ENCODE measurements at regions not wholly inside any gene's neighbourhood (a gene's known extent, or its start where the extent isn't known, plus 50 kb on each side); places are given as distances from the start of the nearest gene placed in this dataset.
A peak's percentile ranks its signal among the peaks of the same experiment; 100 is the strongest.

DNA sequence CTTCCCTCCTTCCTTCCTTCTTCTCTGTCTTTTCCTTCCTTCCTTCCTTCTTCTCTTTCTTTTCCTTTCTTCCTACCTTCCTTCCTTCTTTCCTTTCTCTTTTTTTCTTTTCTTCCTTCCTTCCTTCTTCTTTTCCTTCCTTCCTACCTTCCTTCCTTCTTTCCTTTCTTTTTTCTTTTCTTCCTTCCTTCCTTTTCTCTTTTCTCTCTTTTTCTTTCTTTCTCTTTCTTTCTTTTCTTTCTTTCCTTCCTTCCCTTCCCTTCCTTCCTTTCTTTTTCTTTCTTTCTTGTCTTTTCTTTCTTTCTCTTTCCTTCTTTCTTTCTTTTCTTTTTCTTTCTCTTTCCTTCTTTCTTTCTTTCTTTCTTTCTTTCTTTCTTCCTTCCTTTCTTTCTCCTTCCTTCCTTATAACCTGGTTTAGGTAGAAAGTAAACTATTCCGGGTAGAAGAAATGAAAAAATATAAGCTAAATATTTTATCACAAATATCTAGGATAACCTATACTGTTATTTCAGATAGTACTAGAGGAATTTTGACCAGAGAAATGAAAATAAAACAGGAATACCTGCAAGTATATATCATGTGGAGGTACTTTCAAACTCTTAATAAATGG, 1741.8 kb upstream of the CDH9 start:
- Mint-ChIP-seq H3K9me3 (no peaks in the 10 kb centered on the region), H3K4me3 (no peak overlapping the region), H3K27ac (no peak overlapping the region), H3K27me3 (ENCODE audit: insufficient read depth, low read depth) (no peaks in the 10 kb centered on the region), H3K36me3 (no peaks in the 10 kb centered on the region), H3K4me1 (no peaks in the 10 kb centered on the region)
- Histone ChIP-seq H3K4me1 (no peaks in the 10 kb centered on the region), H3K4me3 (no peak overlapping the region), H4K20me1 (ENCODE audit: low read depth) (no peaks in the 10 kb centered on the region), H3K9me3 (ENCODE audit: low read depth) (no peaks in the 10 kb centered on the region), H3K36me3 (no peaks in the 10 kb centered on the region), H3K79me2 (ENCODE audit: low read depth) (no peaks in the 10 kb centered on the region), H3K9ac (no peak overlapping the region), H3K27me3 (no peaks in the 10 kb centered on the region), H3K4me2 (no peak overlapping the region), H3K27ac (no peak overlapping the region), H3F3A (ENCODE audit: low read depth) (no peaks in the 10 kb centered on the region), H2AFZ (replicated peaks) (no peak overlapping the region)
- no peak for TF ChIP-seq EZH2 (IDR thresholded peaks at IDR 0.05)
- no peak for TF ChIP-seq EZH2phosphoT487 (IDR thresholded peaks at IDR 0.05)
- TF ChIP-seq CTCF (IDR thresholded peaks at IDR 0.05) = no peak
- DNase-seq (ENCODE audit: low spot score) = no peak

DNA sequence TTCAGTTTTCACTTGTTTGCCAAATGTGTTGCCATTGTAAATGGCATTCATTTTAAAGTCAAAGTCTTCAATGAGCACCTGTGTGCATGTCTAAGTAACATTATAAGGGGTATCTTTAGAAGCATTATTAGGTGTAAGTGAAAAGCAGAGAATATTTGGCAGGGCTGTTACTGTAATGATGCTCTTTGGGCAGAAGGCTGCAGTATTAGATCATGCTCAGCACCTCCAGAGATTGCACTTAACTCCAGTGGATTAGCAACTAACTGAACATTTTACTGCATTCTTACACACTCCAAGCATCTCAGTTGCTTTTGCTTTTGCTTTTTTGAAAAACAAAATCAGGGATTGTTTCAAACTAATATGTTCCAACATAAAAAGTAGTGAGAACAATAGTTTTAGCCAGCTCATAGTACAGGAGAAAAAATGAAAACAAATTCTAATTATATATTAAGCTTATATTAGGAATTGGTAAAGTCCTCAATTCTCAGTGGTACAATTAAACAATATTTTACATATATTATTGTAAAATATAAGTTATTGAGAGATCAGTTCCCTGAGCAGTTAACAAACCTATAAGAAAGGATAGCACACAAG, 1740.9 kb upstream of the CDH9 start:
- H3K4me1 ChIP-seq = no peaks in the 10 kb centered on the region
- H3K4me3 Mint-ChIP-seq = no peak overlapping the region
- no peak overlapping the region for H3K4me2 ChIP-seq
- peak; percentile 26 for DNase-seq (ENCODE audit: low spot score)
- no peaks in the 10 kb centered on the region for H3K27me3 ChIP-seq
- no peaks in the 10 kb centered on the region for H3K36me3 ChIP-seq
- no peaks in the 10 kb centered on the region for H3K9me3 Mint-ChIP-seq
- H3K9me3 ChIP-seq (ENCODE audit: low read depth) = no peaks in the 10 kb centered on the region
- TF ChIP-seq EZH2phosphoT487 (IDR thresholded peaks at IDR 0.05) = no peak
- peak; percentile 46 for TF ChIP-seq CTCF (IDR thresholded peaks at IDR 0.05)
- H3K9ac ChIP-seq = no peak overlapping the region
- H3K4me3 ChIP-seq = no peak overlapping the region
- no peak overlapping the region for H3K27ac Mint-ChIP-seq
- H3K36me3 Mint-ChIP-seq = no peaks in the 10 kb centered on the region
- H3K79me2 ChIP-seq (ENCODE audit: low read depth) = no peaks in the 10 kb centered on the region
- H4K20me1 ChIP-seq (ENCODE audit: low read depth) = no peaks in the 10 kb centered on the region
- no peaks in the 10 kb centered on the region for H3F3A ChIP-seq (ENCODE audit: low read depth)
- no peak overlapping the region for H3K27ac ChIP-seq
- no peaks in the 10 kb centered on the region for H3K27me3 Mint-ChIP-seq (ENCODE audit: insufficient read depth, low read depth)
- no peak overlapping the region for H2AFZ ChIP-seq (replicated peaks)
- H3K4me1 Mint-ChIP-seq = no peaks in the 10 kb centered on the region

- Mint-ChIP-seq H3K4me3 (no peak overlapping the region), H3K9me3 (no peaks in the 10 kb centered on the region), H3K27ac (no peak overlapping the region), H3K4me1 (no peaks in the 10 kb centered on the region), H3K27me3 (ENCODE audit: insufficient read depth, low read depth) (no peaks in the 10 kb centered on the region), H3K36me3 (no peaks in the 10 kb centered on the region)
- no peak for TF ChIP-seq EZH2 (IDR thresholded peaks at IDR 0.05)
- no peak for TF ChIP-seq CTCF (IDR thresholded peaks at IDR 0.05)
- TF ChIP-seq EZH2phosphoT487 (IDR thresholded peaks at IDR 0.05) = no peak
- no peaks in the 10 kb centered on the region for H3K79me2 ChIP-seq (ENCODE audit: low read depth)
- H3K36me3 ChIP-seq = no peaks in the 10 kb centered on the region
- H3K27ac ChIP-seq = no peak overlapping the region
- no peaks in the 10 kb centered on the region for H3K4me1 ChIP-seq
- no peak overlapping the region for H3K9ac ChIP-seq
- H3K9me3 ChIP-seq (ENCODE audit: low read depth) = no peaks in the 10 kb centered on the region
- DNase-seq (ENCODE audit: low spot score) = no peak
- no peaks in the 10 kb centered on the region for H3F3A ChIP-seq (ENCODE audit: low read depth)
- H2AFZ ChIP-seq (replicated peaks) = no peak overlapping the region
- no peaks in the 10 kb centered on the region for H3K27me3 ChIP-seq
- no peak overlapping the region for H3K4me2 ChIP-seq
- no peak overlapping the region for H3K4me3 ChIP-seq
- no peaks in the 10 kb centered on the region for H4K20me1 ChIP-seq (ENCODE audit: low read depth)
Measured at GRCh38 chr5:28770307-28770706, 1731.9 kb upstream of the CDH9 start.
